MM.1S (cell line): ENCODE measurements at regions not wholly inside any gene's neighbourhood (a gene's known extent, or its start where the extent isn't known, plus 50 kb on each side); places are given as distances from the start of the nearest gene placed in this dataset.

Source experiments
- DNase-seq: peaks from one replicate; pipeline ENCODE4 v3.0.0-alpha.2; 2015
- H2AFZ ChIP-seq: fragments of 300-600 bp; sonication (generic); 2 replicates; pipeline ENCODE4 v1.6.0; 2016; ENCODE audit warnings: antibody characterized with exemption, low read length
- H3F3A ChIP-seq: fragments of 300-600 bp; sonication (generic); 2 replicates; pipeline ENCODE4 v1.6.1; 2016; ENCODE audit warnings: mild to moderate bottlenecking, antibody characterized with exemption, low read length, moderate library complexity, mixed read lengths; ENCODE audit not compliant: insufficient read depth
- H3K27ac ChIP-seq: fragments of 300-600 bp; sonication (generic); 2 replicates; pipeline ENCODE4 v1.5.1; 2016; ENCODE audit warnings: mild to moderate bottlenecking, low read length
- H3K27me3 ChIP-seq: fragments of 300-600 bp; sonication (generic); replicated peaks from 2 replicates; pipeline ENCODE4 v1.6.0; 2016; ENCODE audit warnings: low read length; ENCODE audit not compliant: insufficient read depth
- H3K36me3 ChIP-seq: fragments of 300-600 bp; sonication (generic); replicated peaks from 2 replicates; pipeline ENCODE4 v1.6.1; 2016; ENCODE audit warnings: mild to moderate bottlenecking, low read length, mixed read lengths; ENCODE audit not compliant: insufficient read depth
- H3K4me1 ChIP-seq: fragments of 300-600 bp; sonication (generic); 2 replicates; pipeline ENCODE4 v1.6.1; 2016; ENCODE audit warnings: low read length, mixed read lengths
- H3K4me2 ChIP-seq: fragments of 300-600 bp; sonication (generic); 2 replicates; pipeline ENCODE4 v1.6.0; 2016; ENCODE audit warnings: low read depth, low read length
- H3K4me3 ChIP-seq: fragments of 300-600 bp; sonication (generic); 2 replicates; pipeline ENCODE4 v1.5.1; 2016; ENCODE audit warnings: low read length, mixed read lengths
- H3K79me2 ChIP-seq: fragments of 300-600 bp; sonication (generic); 2 replicates; pipeline ENCODE4 v1.6.1; 2016; ENCODE audit warnings: mixed run types, low read length, mixed read lengths
- H3K9ac ChIP-seq: fragments of 300-600 bp; sonication (generic); 2 replicates; pipeline ENCODE4 v1.6.1; 2016; ENCODE audit warnings: low read length, mixed read lengths
- H3K9me2 ChIP-seq: fragments of 300-600 bp; sonication (generic); replicated peaks from 2 replicates; pipeline ENCODE4 v1.6.1; 2016; ENCODE audit warnings: mild to moderate bottlenecking, low read length, mixed read lengths; ENCODE audit not compliant: insufficient read depth
- H3K9me3 ChIP-seq: fragments of 300-600 bp; sonication (generic); replicated peaks from 2 replicates; pipeline ENCODE4 v1.6.1; 2016; ENCODE audit warnings: mild to moderate bottlenecking, low read length, mixed read lengths; ENCODE audit not compliant: insufficient read depth
- H4K20me1 ChIP-seq: fragments of 300-600 bp; sonication (generic); 2 replicates; pipeline ENCODE4 v1.6.1; 2016; ENCODE audit warnings: mild to moderate bottlenecking, low read length, moderate library complexity, mixed read lengths; ENCODE audit not compliant: insufficient read depth
- CTCF ChIP-seq: fragments of 300-600 bp; sonication (generic); IDR thresholded peaks from 2 replicates; pipeline ENCODE4 v1.5.1; 2016; ENCODE audit warnings: antibody characterized with exemption, low read length, mixed read lengths
- EZH2 ChIP-seq: fragments of 300-600 bp; sonication (generic); optimal IDR thresholded peaks from 2 replicates; pipeline ENCODE3; 2017; ENCODE audit warnings: low read depth, mild to moderate bottlenecking, antibody characterized with exemption, low read length, mixed read lengths
- EZH2phosphoT487 ChIP-seq: fragments of 300-600 bp; sonication (generic); IDR thresholded peaks from 2 replicates; pipeline ENCODE4 v1.6.1; 2018; ENCODE audit warnings: antibody characterized with exemption, low read length

GRCh38 chr10:109689785-109690184, 233.5 kb downstream of the XPNPEP1 start:
- Histone ChIP-seq H2AFZ (no peak overlapping the region), H4K20me1 (no peaks in the 10 kb centered on the region), H3K79me2 (no peaks in the 10 kb centered on the region), H3K27ac (no peak overlapping the region), H3K9ac (no peak overlapping the region), H3K4me1 (no peaks in the 10 kb centered on the region), H3K9me3 (no peaks in the 10 kb centered on the region), H3K36me3 (no peaks in the 10 kb centered on the region), H3K4me3 (no peak overlapping the region), H3F3A (no peaks in the 10 kb centered on the region), H3K4me2 (no peak overlapping the region), H3K9me2 (no peaks in the 10 kb centered on the region), H3K27me3 (no peaks in the 10 kb centered on the region)
- no peak for DNase-seq
- TF ChIP-seq EZH2 (no peak), EZH2phosphoT487 (no peak), CTCF (no peak)

- H3K9me2 ChIP-seq: no peaks in the 10 kb centered on the region
- no peak for TF ChIP-seq CTCF
- no peak for TF ChIP-seq EZH2phosphoT487
- no peak for TF ChIP-seq EZH2
- DNase-seq: no peak
- H3K36me3 ChIP-seq: no peaks in the 10 kb centered on the region
- no peaks in the 10 kb centered on the region for H3F3A ChIP-seq
- no peak overlapping the region for H2AFZ ChIP-seq
- no peaks in the 10 kb centered on the region for H3K79me2 ChIP-seq
- H3K4me2 ChIP-seq: no peak overlapping the region
- no peaks in the 10 kb centered on the region for H4K20me1 ChIP-seq
- H3K27ac ChIP-seq: no peak overlapping the region
- H3K9me3 ChIP-seq: no peaks in the 10 kb centered on the region
- H3K4me1 ChIP-seq: no peaks in the 10 kb centered on the region
- H3K9ac ChIP-seq: no peak overlapping the region
- no peak overlapping the region for H3K4me3 ChIP-seq
- H3K27me3 ChIP-seq: no peaks in the 10 kb centered on the region
Observed at GRCh38 chr10:109679478-109679877, 243.8 kb downstream of the XPNPEP1 start.

GRCh38 chr10:109678857-109679256, 244.5 kb downstream of the XPNPEP1 start:
- Histone ChIP-seq H3K9me2 (no peaks in the 10 kb centered on the region), H3K9me3 (no peaks in the 10 kb centered on the region), H3K4me2 (no peak overlapping the region), H3K36me3 (no peaks in the 10 kb centered on the region), H2AFZ (no peak overlapping the region), H3K4me3 (no peak overlapping the region), H3K9ac (no peak overlapping the region), H3K27me3 (no peaks in the 10 kb centered on the region), H4K20me1 (no peaks in the 10 kb centered on the region), H3K27ac (no peak overlapping the region), H3K4me1 (no peaks in the 10 kb centered on the region), H3F3A (no peaks in the 10 kb centered on the region), H3K79me2 (no peaks in the 10 kb centered on the region)
- TF ChIP-seq EZH2: no peak
- TF ChIP-seq CTCF: no peak
- TF ChIP-seq EZH2phosphoT487: no peak
- DNase-seq: no peak

- H3K9ac ChIP-seq: no peak overlapping the region
- H3K27ac ChIP-seq: no peak overlapping the region
- no peak overlapping the region for H3K4me3 ChIP-seq
- no peak for DNase-seq
- H3K4me1 ChIP-seq: no peaks in the 10 kb centered on the region
- H3K4me2 ChIP-seq: no peak overlapping the region
- H3K36me3 ChIP-seq: no peaks in the 10 kb centered on the region
- H2AFZ ChIP-seq: no peak overlapping the region
- TF ChIP-seq EZH2phosphoT487: no peak
- TF ChIP-seq EZH2: no peak
- no peak for TF ChIP-seq CTCF
- H3K79me2 ChIP-seq: no peaks in the 10 kb centered on the region
- H3K9me3 ChIP-seq: no peaks in the 10 kb centered on the region
- no peaks in the 10 kb centered on the region for H4K20me1 ChIP-seq
- H3K27me3 ChIP-seq: no peaks in the 10 kb centered on the region
- H3F3A ChIP-seq: no peaks in the 10 kb centered on the region
- no peaks in the 10 kb centered on the region for H3K9me2 ChIP-seq
Observed at GRCh38 chr10:109676703-109677102, 246.6 kb downstream of the XPNPEP1 start.
